Right atrium auricular region (tissue), 2 donors: ENCODE measurements at regions not wholly inside any gene's neighbourhood (a gene's known extent, or its start where the extent isn't known, plus 50 kb on each side); places are given as distances from the start of the nearest gene placed in this dataset.
"Not testable (repeated sequence)": the region's sequence is repeated elsewhere in the genome, so short reads cannot be mapped to it uniquely, and the experiment has no call there.

Experiments used
- DNase-seq: peaks from one replicate; pipeline ENCODE4 v3.0.0-alpha.2; 2019; ENCODE audit warnings: low spot score
- H3K27ac ChIP-seq, 2 donors: fragments of 200-600 bp; sonication (generic); 1 replicate in 1 of 2; 2 replicates in 1 of 2; pipeline ENCODE4 v1.5.1; 2016 to 2019
- H3K27me3 ChIP-seq, 2 donors: fragments of 200-600 bp; sonication (generic); one replicate each; pipeline versions ENCODE4 v1.5.1 to v1.6.0; 2017 to 2019
- H3K36me3 ChIP-seq: fragments of 200-600 bp; sonication (generic); one replicate; pipeline ENCODE4 v1.5.1; 2016
- H3K4me1 ChIP-seq, 2 donors: fragments of 200-600 bp; sonication (generic); one replicate each; pipeline versions ENCODE4 v1.5.1 to v1.6.0; 2017 to 2019
- H3K4me3 ChIP-seq, 2 donors: fragments of 200-600 bp; sonication (generic); 1 replicate in 1 of 2; 2 replicates in 1 of 2; pipeline ENCODE4 v1.5.1; 2017 to 2019; ENCODE audit warnings: mild to moderate bottlenecking in 1 of 2, moderate library complexity in 1 of 2
- H3K9me3 ChIP-seq, 2 donors: fragments of 200-600 bp; sonication (generic); one replicate each; pipeline ENCODE4 v1.5.1; 2019
- TF ChIP-seq, protein P1 (sequence below), 2 donors: fragments of 200-600 bp; sonication (generic); IDR thresholded peaks; one replicate each; pipeline ENCODE4 v1.5.1; 2019; ENCODE audit warnings: antibody characterized with exemption in 2 of 2

DNA sequence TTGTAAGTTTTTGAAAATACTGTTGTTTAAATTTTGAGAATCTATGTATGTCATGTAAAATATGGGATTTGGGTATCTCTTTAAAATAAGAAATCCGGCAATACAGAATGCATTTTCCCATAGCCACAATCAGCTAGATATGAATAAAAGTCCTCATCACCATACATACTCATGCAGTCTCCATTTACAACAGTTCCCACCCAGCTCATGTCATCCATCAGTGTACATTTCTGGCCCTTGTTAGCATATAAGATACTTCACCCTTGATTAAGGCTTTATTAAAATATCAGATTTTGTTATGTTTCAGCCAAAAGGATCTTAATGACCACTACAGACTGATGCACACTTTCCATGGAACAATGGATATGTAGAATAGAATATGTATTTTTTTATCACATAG lies 218.0 kb downstream of the DPY19L2 start:
- Histone ChIP-seq H3K36me3 (no peaks in the 10 kb centered on the region), H3K9me3 (no peaks in the 10 kb centered on the region), H3K4me3 (no peak overlapping the region), H3K27ac (no peak overlapping the region), H3K4me1 (no peaks in the 10 kb centered on the region), H3K27me3 (no peaks in the 10 kb centered on the region)
- TF ChIP-seq, protein P1, sequence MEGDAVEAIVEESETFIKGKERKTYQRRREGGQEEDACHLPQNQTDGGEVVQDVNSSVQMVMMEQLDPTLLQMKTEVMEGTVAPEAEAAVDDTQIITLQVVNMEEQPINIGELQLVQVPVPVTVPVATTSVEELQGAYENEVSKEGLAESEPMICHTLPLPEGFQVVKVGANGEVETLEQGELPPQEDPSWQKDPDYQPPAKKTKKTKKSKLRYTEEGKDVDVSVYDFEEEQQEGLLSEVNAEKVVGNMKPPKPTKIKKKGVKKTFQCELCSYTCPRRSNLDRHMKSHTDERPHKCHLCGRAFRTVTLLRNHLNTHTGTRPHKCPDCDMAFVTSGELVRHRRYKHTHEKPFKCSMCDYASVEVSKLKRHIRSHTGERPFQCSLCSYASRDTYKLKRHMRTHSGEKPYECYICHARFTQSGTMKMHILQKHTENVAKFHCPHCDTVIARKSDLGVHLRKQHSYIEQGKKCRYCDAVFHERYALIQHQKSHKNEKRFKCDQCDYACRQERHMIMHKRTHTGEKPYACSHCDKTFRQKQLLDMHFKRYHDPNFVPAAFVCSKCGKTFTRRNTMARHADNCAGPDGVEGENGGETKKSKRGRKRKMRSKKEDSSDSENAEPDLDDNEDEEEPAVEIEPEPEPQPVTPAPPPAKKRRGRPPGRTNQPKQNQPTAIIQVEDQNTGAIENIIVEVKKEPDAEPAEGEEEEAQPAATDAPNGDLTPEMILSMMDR (IDR thresholded peaks at IDR 0.05): no peak
- no peak for DNase-seq

DNA sequence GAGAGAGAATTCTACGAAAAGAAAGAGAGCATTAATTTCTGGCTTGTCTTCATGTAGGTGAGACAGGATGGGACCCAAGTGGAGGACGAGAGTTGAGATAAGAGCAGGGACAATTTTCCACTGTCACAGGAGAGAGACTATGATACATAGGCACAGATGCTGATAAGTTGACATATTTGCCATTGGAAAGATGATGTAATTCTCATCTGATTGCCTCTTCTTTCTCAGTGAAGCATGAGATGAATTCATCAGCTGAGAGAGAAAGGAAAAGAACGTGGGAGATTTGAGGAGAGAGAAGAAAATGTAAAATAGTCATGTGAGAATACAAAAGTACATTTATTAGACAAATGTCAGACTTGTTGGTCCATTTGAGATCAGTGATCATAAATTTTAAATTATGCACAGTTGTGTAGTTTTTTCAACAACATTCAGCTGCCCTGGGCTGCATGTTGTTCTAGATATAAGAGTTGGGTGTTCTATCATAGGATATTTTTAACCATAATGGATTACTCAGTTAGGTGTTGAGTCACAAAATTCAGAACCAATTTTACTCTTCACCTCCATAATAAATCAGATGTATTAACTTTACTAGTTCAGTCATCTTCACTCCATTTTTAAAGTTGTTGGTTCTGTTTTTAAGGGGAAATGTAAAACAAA lies 222.9 kb downstream of the DPY19L2 start:
- H3K27me3 ChIP-seq: no peaks in the 10 kb centered on the region
- no peak for DNase-seq
- H3K27ac ChIP-seq: no peak overlapping the region
- no peaks in the 10 kb centered on the region for H3K36me3 ChIP-seq
- no peaks in the 10 kb centered on the region for H3K4me1 ChIP-seq
- H3K9me3 ChIP-seq: no peaks in the 10 kb centered on the region
- TF ChIP-seq, protein P1 (IDR thresholded peaks at IDR 0.05): no peak
- H3K4me3 ChIP-seq: no peak overlapping the region

DNA sequence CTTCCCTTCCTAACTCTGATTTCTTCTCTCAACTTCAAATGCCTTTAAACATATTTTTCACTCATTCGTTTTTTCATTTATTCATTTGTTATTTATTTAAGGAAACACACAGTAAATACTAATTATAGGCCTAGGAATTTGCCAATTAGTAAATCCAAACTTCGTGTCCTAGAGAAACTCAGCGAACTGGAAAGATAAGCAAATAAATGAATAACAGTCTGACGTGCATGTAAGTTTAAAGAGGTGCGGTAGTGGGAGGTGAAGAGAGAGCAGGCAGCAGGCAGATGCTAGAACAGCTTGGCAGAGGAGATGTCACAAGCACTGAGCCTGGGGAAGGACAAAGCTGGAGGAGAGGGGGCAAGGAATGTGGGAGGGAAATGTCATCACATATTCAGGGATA lies 228.2 kb downstream of the DPY19L2 start:
- no peaks in the 10 kb centered on the region for H3K36me3 ChIP-seq
- H3K4me1 ChIP-seq: no peaks in the 10 kb centered on the region
- TF ChIP-seq, protein P1 (IDR thresholded peaks at IDR 0.05): no peak
- H3K27ac ChIP-seq: no peak overlapping the region
- H3K27me3 ChIP-seq: no peaks in the 10 kb centered on the region
- no peak for DNase-seq
- no peaks in the 10 kb centered on the region for H3K9me3 ChIP-seq
- H3K4me3 ChIP-seq: no peak overlapping the region

DNA sequence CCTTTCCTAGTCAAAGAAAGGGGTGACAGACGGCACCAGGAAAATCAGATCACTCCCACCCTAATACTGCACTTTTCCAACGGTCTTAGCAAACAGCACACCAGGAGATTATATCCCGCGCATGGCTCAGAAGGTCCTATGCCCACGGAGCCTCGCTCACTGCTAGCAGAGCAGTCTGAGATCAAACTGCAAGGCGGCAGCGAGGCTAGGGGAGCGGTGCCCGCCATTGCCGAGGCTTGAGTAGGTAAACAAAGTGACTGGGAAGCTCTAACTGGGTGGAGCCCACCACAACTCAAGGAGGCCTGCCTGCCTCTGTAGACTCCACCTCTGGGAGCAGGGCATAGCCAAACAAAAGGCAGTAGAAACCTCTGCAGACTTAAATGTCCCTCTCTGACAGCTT lies 233.9 kb downstream of the DPY19L2 start:
- not testable (repeated sequence) for H3K27ac ChIP-seq, H3K27me3 ChIP-seq, H3K9me3 ChIP-seq, DNase-seq, H3K4me3 ChIP-seq, H3K36me3 ChIP-seq, H3K4me1 ChIP-seq

DNA sequence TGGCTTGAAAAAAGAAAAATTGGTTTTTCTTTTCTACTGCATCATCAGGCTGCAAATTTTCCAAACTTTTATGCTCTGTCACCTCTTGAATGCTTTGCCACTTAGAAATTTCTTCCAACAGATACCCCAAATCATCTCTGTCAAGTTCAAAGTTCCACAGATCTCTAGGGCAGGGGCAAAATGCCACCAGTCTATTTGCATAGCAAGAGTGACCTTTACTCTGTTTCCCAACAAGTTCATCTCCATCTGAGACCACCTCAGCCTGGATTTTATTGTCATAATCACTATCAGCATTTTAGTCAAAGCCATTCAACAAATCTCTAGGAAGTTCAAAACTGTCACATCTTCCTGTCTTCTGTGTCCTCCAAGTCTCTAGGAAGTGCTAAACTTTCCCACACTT lies 240.3 kb downstream of the DPY19L2 start:
- H3K9me3 ChIP-seq, H3K27me3 ChIP-seq, H3K36me3 ChIP-seq, H3K4me3 ChIP-seq, DNase-seq, H3K4me1 ChIP-seq, H3K27ac ChIP-seq: not testable (repeated sequence)

DNA sequence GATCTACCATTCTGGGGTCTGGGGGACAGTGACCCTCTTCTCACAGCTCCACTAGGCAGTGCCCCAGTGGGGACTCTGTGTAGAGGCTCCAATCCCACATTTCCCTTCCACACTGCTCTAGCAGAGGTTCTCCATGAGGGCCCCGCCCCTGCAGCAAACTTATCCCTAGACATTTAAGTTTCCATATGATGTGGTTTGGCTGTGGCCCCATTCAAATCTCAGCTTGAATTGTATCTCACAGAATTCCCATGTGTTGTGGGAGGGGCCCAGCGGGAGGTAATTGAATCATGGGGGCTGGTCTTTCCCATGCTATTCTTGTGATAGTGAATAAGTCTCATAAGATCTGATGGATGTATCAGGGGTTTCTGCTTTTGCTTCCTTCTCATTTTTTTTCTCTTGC lies 241.3 kb downstream of the DPY19L2 start:
- not testable (repeated sequence) for H3K9me3 ChIP-seq, H3K27ac ChIP-seq, H3K36me3 ChIP-seq, H3K27me3 ChIP-seq, H3K4me1 ChIP-seq, DNase-seq, H3K4me3 ChIP-seq

DNA sequence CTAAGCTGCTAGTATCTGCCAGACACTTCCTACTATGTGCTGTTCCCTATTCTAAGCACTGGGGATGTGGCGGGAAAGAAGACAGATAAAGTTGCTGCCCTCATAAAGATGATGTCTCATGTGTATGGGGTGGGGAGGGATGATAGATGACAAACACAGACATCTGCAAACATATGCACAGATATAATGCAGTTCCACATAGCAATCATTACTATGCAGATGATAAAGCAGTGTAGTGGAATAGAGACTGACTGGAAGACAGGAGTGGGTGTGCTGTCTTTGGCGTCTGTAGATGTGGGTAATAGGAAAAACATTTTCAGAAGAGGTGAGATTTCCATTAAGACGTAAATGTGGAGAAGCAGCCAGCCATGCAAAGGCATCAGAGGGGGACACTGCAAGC lies 243.6 kb downstream of the DPY19L2 start:
- no peak overlapping the region for H3K4me3 ChIP-seq
- H3K36me3 ChIP-seq: no peaks in the 10 kb centered on the region
- peaks cover 0 to 10% of the 10 kb centered on the region in 2 donors for H3K9me3 ChIP-seq
- H3K27me3 ChIP-seq: no peaks in the 10 kb centered on the region
- DNase-seq: no peak
- no peaks in the 10 kb centered on the region for H3K4me1 ChIP-seq
- no peak overlapping the region for H3K27ac ChIP-seq
- TF ChIP-seq, protein P1 (IDR thresholded peaks at IDR 0.05): no peak
